Urinary bladder (tissue), 3 donors: ENCODE measurements at regions not wholly inside any gene's neighbourhood (a gene's known extent, or its start where the extent isn't known, plus 50 kb on each side); places are given as distances from the start of the nearest gene placed in this dataset.

ENCODE experiments used
- DNase-seq: peaks from one replicate; pipeline ENCODE4 v3.0.0-alpha.2; 2015; ENCODE audit errors: extremely low spot score
- H3K27ac ChIP-seq: one replicate; pipeline ENCODE4 v1.5.1; 2013; ENCODE audit warnings: low read depth, mild to moderate bottlenecking, moderate library complexity
- H3K36me3 ChIP-seq: one replicate; pipeline ENCODE4 v1.6.1; 2013; ENCODE audit warnings: mild to moderate bottlenecking, moderate library complexity; ENCODE audit not compliant: insufficient read depth
- H3K4me1 ChIP-seq: one replicate; pipeline ENCODE4 v1.6.1; 2013; ENCODE audit warnings: mild to moderate bottlenecking, moderate library complexity; ENCODE audit not compliant: insufficient read depth
- H3K4me3 ChIP-seq: one replicate; pipeline ENCODE4 v1.5.1; 2013; ENCODE audit warnings: low read depth, low read length
- WGBS: extraction: QIAGEN DNeasy Blood & Tissue Kit; methylation state at CpG from one replicate; pipeline ENCODE4 v1.1.7; 2013; 5-methylcytosine and 5-hydroxymethylcytosine counted together
- donor health status: healthy with polysubstance abuse.
- donor health status: healthy.

DNA sequence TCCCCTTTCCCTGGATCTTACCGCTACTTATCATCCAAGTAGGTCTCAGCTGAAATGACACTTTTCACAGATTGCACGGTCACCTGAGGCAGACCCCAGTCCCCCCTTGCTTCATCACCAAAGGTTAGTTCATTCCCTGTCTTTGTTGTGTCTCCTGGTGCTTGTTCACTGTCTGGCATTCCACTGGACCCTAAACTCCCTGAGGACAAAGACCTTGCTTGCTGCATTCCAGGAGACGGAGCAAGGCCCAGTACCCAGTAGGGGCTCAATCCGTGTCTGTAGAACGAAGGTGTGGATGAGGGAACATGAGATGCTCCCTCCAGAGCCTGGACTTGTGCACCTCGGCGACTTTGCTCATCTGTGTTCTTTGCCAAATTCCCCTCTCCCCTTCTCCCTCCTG, 160.0 kb downstream of the RAB11FIP2 start:
- no peak overlapping the region for H3K4me3 ChIP-seq
- H3K27ac ChIP-seq: no peak overlapping the region
- no peak for DNase-seq
- no peaks in the 10 kb centered on the region for H3K4me1 ChIP-seq
- 84% methylated on average over 7 of the region's 7 CpGs for WGBS
- H3K36me3 ChIP-seq: no peaks in the 10 kb centered on the region

- WGBS: 78% methylated on average over 4 of the region's 4 CpGs
- no peak for DNase-seq
- no peaks in the 10 kb centered on the region for H3K36me3 ChIP-seq
Measured at GRCh38 chr10:117889664-117890063, 157.1 kb downstream of the RAB11FIP2 start.

GRCh38 chr10:117892681-117893220, 154.0 kb downstream of the RAB11FIP2 start:
- WGBS: 76% methylated on average over 2 of the region's 2 CpGs
- Histone ChIP-seq H3K27ac (no peak overlapping the region), H3K4me1 (no peaks in the 10 kb centered on the region), H3K36me3 (no peaks in the 10 kb centered on the region), H3K4me3 (no peak overlapping the region)
- DNase-seq: no peak

More at GRCh38 chr10:117889664-117890063, 157.1 kb downstream of the RAB11FIP2 start:
- H3K4me3 ChIP-seq: no peak overlapping the region
- no peak overlapping the region for H3K27ac ChIP-seq
- H3K4me1 ChIP-seq: no peaks in the 10 kb centered on the region

GRCh38 chr10:117894339-117894738, 152.4 kb downstream of the RAB11FIP2 start:
- no peaks in the 10 kb centered on the region for H3K4me1 ChIP-seq
- DNase-seq: no peak
- 55% methylated on average over 3 of the region's 3 CpGs for WGBS
- H3K4me3 ChIP-seq: no peak overlapping the region
- H3K27ac ChIP-seq: no peak overlapping the region
- H3K36me3 ChIP-seq: no peaks in the 10 kb centered on the region

DNA sequence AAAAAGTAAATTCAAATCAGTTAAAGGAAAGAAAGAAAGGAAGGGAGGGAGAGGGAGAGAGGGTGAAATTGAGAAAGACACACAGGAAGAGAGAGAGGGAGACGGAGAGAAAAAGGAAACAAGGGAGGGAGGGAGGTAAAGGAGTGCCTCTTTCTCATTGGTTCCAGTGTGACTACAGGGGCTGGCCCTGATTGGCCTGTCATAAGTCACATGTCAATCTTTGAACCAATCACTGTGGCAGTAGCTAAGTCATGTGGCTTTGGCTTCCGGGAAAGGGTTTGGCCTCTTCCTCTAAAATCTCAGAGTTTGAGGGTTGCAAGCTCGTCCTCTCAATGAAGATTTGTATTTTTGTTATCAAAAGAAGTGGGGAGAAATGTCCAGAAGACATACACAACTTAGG, 150.2 kb downstream of the RAB11FIP2 start:
- H3K4me3 ChIP-seq: no peak overlapping the region
- no peaks in the 10 kb centered on the region for H3K36me3 ChIP-seq
- 75% methylated on average over 3 of the region's 3 CpGs for WGBS
- no peaks in the 10 kb centered on the region for H3K4me1 ChIP-seq
- H3K27ac ChIP-seq: no peak overlapping the region
- DNase-seq: no peak

- 55% methylated on average over 2 of the region's 2 CpGs for WGBS
- no peaks in the 10 kb centered on the region for H3K4me1 ChIP-seq
Measured at GRCh38 chr10:117899181-117899683, 147.5 kb downstream of the RAB11FIP2 start.

DNA sequence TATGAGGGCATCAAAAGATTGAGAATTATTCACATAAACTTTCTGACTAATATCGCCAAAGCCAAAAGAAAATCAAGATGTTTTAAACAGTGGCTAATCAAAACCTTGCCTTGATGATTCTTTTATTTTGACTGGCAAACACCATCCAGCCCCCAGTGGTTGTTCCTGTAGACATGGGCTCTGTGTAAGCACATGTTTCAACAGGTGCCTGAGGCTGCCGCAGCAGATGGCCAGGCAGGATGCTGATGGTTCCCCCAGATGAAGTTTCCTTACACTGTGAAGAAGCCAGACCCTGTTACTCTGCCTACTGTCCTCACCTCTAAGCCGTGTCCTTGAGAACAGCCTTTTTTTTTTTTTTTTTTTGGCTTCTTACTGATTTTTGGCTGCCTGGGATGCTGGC, 146.5 kb downstream of the RAB11FIP2 start:
- H3K4me3 ChIP-seq: no peak overlapping the region
- no peak for DNase-seq
- no peaks in the 10 kb centered on the region for H3K36me3 ChIP-seq
- H3K27ac ChIP-seq: no peak overlapping the region
- no peaks in the 10 kb centered on the region for H3K4me1 ChIP-seq
- 77% methylated on average over 3 of the region's 3 CpGs for WGBS

More at GRCh38 chr10:117899181-117899683, 147.5 kb downstream of the RAB11FIP2 start:
- DNase-seq: no peak
- Histone ChIP-seq H3K4me3 (no peak overlapping the region), H3K27ac (no peak overlapping the region), H3K36me3 (no peaks in the 10 kb centered on the region)

GRCh38 chr10:117903854-117904253, 142.9 kb downstream of the RAB11FIP2 start:
- Histone ChIP-seq H3K4me3 (no peak overlapping the region), H3K36me3 (no peaks in the 10 kb centered on the region), H3K27ac (no peak overlapping the region), H3K4me1 (no peaks in the 10 kb centered on the region)
- 49% methylated on average over 2 of the region's 2 CpGs for WGBS
- DNase-seq: no peak

DNA sequence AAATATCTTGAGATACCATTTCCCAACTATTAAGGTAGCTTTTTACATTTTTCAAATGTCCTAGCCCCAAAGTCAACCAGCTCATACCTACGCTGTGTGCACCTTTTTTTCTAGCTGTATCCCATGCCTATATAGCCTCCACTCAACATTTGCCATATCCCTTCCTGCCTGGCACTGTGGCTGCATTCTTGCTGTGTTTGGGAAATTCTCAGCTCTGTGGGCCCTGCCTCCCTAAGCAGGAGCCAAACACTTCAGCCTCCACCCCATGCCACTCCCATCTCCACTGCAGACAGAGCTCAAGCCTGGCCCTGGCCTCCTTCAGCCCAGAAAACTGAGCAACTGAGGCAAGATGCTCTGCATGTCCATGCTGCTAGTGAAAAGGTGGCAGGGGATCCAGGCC, 141.3 kb downstream of the RAB11FIP2 start:
- Histone ChIP-seq H3K27ac (no peak overlapping the region), H3K4me3 (no peak overlapping the region), H3K4me1 (no peaks in the 10 kb centered on the region), H3K36me3 (no peaks in the 10 kb centered on the region)
- no peak for DNase-seq
- 96% methylated on average over 1 of the region's 1 CpG for WGBS

- 65% methylated on average over 2 of the region's 2 CpGs for WGBS
- H3K4me1 ChIP-seq: no peaks in the 10 kb centered on the region
- peaks cover 2% of the 10 kb centered on the region for H3K36me3 ChIP-seq
- no peak overlapping the region for H3K4me3 ChIP-seq
- no peak for DNase-seq
- H3K27ac ChIP-seq: no peak overlapping the region
Measured at GRCh38 chr10:117911684-117912083, 135.1 kb downstream of the RAB11FIP2 start.

- Histone ChIP-seq H3K27ac (no peak overlapping the region), H3K4me1 (no peaks in the 10 kb centered on the region), H3K36me3 (peaks cover 2% of the 10 kb centered on the region), H3K4me3 (no peak overlapping the region)
- DNase-seq: no peak
- 84% methylated on average over 6 of the region's 6 CpGs for WGBS
Measured at GRCh38 chr10:117914334-117914733, 132.4 kb downstream of the RAB11FIP2 start.

- no peak overlapping the region for H3K4me3 ChIP-seq
- DNase-seq: no peak
- no peak overlapping the region for H3K27ac ChIP-seq
- no peaks in the 10 kb centered on the region for H3K36me3 ChIP-seq
- no peaks in the 10 kb centered on the region for H3K4me1 ChIP-seq
- 88% methylated on average over 3 of the region's 3 CpGs for WGBS
Measured at GRCh38 chr10:117920956-117921355, 125.8 kb downstream of the RAB11FIP2 start.

DNA sequence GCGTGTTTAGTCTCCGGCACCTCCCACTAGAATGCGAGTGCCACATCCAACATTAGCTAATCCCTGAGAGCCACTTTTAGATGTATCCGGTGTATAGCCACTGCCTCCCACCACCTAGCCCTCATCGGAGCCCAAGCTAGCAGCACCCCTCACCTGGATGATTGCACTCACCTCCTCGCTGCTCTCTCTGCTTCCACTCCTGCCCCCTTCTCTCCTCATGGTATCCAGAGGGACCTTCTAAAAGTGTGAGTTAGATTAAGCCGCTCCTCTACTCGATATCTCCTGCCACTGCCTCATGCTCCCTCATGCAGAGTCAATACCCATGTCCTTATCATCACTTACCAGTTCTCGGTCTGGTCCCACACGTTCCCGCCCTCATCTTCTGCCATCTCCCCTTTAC, 125.3 kb downstream of the RAB11FIP2 start:
- DNase-seq: no peak
- H3K27ac ChIP-seq: no peak overlapping the region
- no peak overlapping the region for H3K4me3 ChIP-seq
- no peaks in the 10 kb centered on the region for H3K36me3 ChIP-seq
- 89% methylated on average over 11 of the region's 11 CpGs for WGBS
- H3K4me1 ChIP-seq: no peaks in the 10 kb centered on the region

DNA sequence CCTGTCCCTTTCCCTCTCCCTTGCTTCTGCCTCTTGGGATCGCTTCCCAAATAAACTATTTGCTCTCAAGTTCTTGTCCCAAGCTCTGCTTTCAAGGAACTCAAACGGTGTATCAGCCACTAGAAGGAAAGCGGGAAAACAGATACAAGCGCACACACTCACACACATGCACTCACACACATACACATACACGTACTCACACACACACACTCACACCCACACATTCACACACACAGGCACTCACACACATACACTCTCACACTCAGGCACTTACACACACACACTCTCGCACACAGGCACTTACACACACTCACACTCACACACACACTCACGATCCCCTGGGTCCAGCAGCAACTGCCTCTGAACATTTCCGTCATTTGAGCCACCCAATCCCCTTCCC, 121.9 kb downstream of the RAB11FIP2 start:
- DNase-seq: no peak
- H3K36me3 ChIP-seq: no peaks in the 10 kb centered on the region
- WGBS: 88% methylated on average over 8 of the region's 8 CpGs
- H3K4me3 ChIP-seq: no peak overlapping the region
- H3K27ac ChIP-seq: no peak overlapping the region
- no peaks in the 10 kb centered on the region for H3K4me1 ChIP-seq

DNA sequence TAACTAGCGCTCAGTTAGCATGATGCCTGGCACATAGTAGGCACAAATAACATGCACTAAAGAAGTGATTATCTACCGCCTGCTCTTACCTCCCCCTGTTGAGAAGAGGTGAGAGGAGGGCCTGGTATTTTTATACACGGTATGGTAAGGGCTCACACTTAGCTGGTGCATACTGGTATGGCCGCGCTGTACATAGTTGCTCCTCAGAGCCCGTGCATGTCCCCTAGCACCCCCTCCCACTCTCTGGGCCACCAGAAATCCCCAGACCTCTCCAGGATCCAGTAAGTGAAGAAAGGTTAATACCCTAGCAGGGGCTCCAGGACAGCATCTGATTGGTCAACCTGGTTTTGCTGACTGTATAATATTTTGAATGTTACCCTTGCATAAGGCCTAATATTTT, 121.4 kb downstream of the RAB11FIP2 start:
- 92% methylated on average over 6 of the region's 6 CpGs for WGBS
- no peak for DNase-seq
- Histone ChIP-seq H3K4me3 (no peak overlapping the region), H3K4me1 (no peaks in the 10 kb centered on the region), H3K36me3 (no peaks in the 10 kb centered on the region), H3K27ac (no peak overlapping the region)
